Thyroid gland (tissue), 4 donors: ENCODE measurements at regions not wholly inside any gene's neighbourhood (a gene's known extent, or its start where the extent isn't known, plus 50 kb on each side); places are given as distances from the start of the nearest gene placed in this dataset.
"Not testable (repeated sequence)": the region's sequence is repeated elsewhere in the genome, so short reads cannot be mapped to it uniquely, and the experiment has no call there.

Experiments used
- POLR2A ChIP-seq, 2 donors: fragments of 450-650 bp; IDR thresholded peaks; one replicate each; pipeline ENCODE4 v1.6.1; 2017; ENCODE audit warnings: antibody characterized with exemption in 2 of 2, mild to moderate bottlenecking in 2 of 2, moderate library complexity in 1 of 2
- TF ChIP-seq, protein P1 (sequence below), 6 experiments: fragments of 200-600 bp in 3 of 6; fragments of 450-650 bp in 3 of 6; sonication (generic) in 3 of 6; IDR thresholded peaks; one replicate each; pipeline ENCODE4 v1.5.1; 2016 to 2019; ENCODE audit warnings: antibody characterized with exemption in 6 of 6, mild to moderate bottlenecking in 2 of 6, inconsistent platforms in 1 of 6, moderate library complexity in 1 of 6

DNA sequence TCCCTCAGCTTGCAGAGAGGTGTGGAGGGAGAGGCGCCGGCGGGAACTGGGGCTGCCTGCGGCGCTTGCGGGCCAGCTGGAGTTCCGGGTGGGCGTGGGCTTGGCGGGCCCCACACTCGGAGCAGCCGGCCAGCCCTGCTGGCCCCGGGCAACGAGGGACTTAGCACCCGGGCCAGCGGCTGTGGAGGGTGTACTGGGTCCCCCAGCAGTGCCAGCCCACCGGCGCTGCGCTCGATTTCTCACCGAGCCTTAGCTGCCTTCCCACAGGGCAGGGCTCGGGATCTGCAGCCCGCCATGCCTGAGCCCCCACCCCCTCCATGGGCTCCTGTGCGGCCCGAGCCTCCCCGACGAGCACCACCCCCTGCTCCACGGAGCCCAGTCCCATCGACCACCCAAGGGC, 133.5 kb upstream of the NRP1 start:
- TF ChIP-seq, protein P1, sequence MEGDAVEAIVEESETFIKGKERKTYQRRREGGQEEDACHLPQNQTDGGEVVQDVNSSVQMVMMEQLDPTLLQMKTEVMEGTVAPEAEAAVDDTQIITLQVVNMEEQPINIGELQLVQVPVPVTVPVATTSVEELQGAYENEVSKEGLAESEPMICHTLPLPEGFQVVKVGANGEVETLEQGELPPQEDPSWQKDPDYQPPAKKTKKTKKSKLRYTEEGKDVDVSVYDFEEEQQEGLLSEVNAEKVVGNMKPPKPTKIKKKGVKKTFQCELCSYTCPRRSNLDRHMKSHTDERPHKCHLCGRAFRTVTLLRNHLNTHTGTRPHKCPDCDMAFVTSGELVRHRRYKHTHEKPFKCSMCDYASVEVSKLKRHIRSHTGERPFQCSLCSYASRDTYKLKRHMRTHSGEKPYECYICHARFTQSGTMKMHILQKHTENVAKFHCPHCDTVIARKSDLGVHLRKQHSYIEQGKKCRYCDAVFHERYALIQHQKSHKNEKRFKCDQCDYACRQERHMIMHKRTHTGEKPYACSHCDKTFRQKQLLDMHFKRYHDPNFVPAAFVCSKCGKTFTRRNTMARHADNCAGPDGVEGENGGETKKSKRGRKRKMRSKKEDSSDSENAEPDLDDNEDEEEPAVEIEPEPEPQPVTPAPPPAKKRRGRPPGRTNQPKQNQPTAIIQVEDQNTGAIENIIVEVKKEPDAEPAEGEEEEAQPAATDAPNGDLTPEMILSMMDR (IDR thresholded peaks at IDR 0.05) = not testable (repeated sequence)
- TF ChIP-seq POLR2A (IDR thresholded peaks at IDR 0.05) = not testable (repeated sequence)
